PC-9 (cell line): ENCODE measurements at regions not wholly inside any gene's neighbourhood (a gene's known extent, or its start where the extent isn't known, plus 50 kb on each side); places are given as distances from the start of the nearest gene placed in this dataset.

ENCODE experiments used
- BruUV-seq: library from RNA; stranded (reverse); fragments of 400-500 nt; replicated peaks from 2 replicates; lab custom pipeline; 2021; lab: Mats Ljungman, UMichigan
- CTCF ChIA-PET: fragments of 300-600 bp; sonication (Branson Sonifier 250); formaldehyde crosslinking; loops from one replicate; lab custom pipeline; 2022; ENCODE audit warnings: antibody characterized with exemption; lab: Charles Lee
- POLR2A ChIA-PET: fragments of 300-600 bp; sonication (Branson Sonifier 250); formaldehyde crosslinking; loops from one replicate; lab custom pipeline; 2022; ENCODE audit warnings: antibody characterized with exemption; ENCODE audit not compliant: unreplicated experiment; lab: Charles Lee
- DNase-seq, 2 experiments: peaks; one replicate each; pipeline versions ENCODE4 v3.0.0 to v3.0.0-alpha.2; 2015 to 2022; ENCODE audit warnings: mixed read lengths in 1 of 2
- H2AFZ ChIP-seq: fragments of 200-600 bp; sonication (generic); 2 replicates; pipeline ENCODE4 v1.8.1; 2017; ENCODE audit warnings: antibody characterized with exemption
- H3F3A ChIP-seq: fragments of 200-600 bp; sonication (generic); 2 replicates; pipeline ENCODE4 v1.8.1; 2017; ENCODE audit warnings: antibody characterized with exemption, mild to moderate bottlenecking, low read depth; ENCODE audit not compliant: insufficient read depth
- H3K27ac ChIP-seq: fragments of 200-600 bp; sonication (generic); 2 replicates; pipeline ENCODE4 v1.6.1; 2016; ENCODE audit warnings: mixed run types
- H3K27me3 ChIP-seq: fragments of 200-600 bp; sonication (generic); 2 replicates; pipeline ENCODE4 v1.6.1; 2016; ENCODE audit warnings: low read depth, mixed run types; ENCODE audit not compliant: insufficient read depth
- H3K36me3 ChIP-seq: fragments of 200-600 bp; sonication (generic); 2 replicates; pipeline ENCODE4 v1.6.1; 2016; ENCODE audit warnings: low read depth, mixed run types
- H3K4me1 ChIP-seq: fragments of 200-600 bp; sonication (generic); replicated peaks from 2 replicates; pipeline ENCODE4 v1.6.1; 2016; ENCODE audit warnings: mixed run types; ENCODE audit not compliant: insufficient read depth
- H3K4me2 ChIP-seq: fragments of 200-600 bp; sonication (generic); 2 replicates; pipeline ENCODE4 v1.6.1; 2017; ENCODE audit warnings: mixed run types
- H3K4me3 ChIP-seq: fragments of 200-600 bp; sonication (generic); 2 replicates; pipeline ENCODE4 v1.6.1; 2016; ENCODE audit warnings: mixed run types
- H3K79me2 ChIP-seq: fragments of 200-600 bp; sonication (generic); 2 replicates; pipeline ENCODE4 v1.6.1; 2017; ENCODE audit warnings: low read depth, mixed run types
- H3K9me2 ChIP-seq: fragments of 200-600 bp; sonication (generic); 2 replicates; pipeline ENCODE4 v1.8.1; 2017; ENCODE audit warnings: mild to moderate bottlenecking; ENCODE audit not compliant: insufficient read depth
- H3K9me3 ChIP-seq: fragments of 200-600 bp; sonication (generic); 2 replicates; pipeline ENCODE4 v1.8.1; 2016; ENCODE audit warnings: low read depth; ENCODE audit not compliant: insufficient read depth
- H4K20me1 ChIP-seq: fragments of 200-600 bp; sonication (generic); 2 replicates; pipeline ENCODE4 v1.8.1; 2017; ENCODE audit not compliant: insufficient read depth
- CTCF ChIP-seq: fragments of 200-600 bp; sonication (generic); conservative IDR thresholded peaks from 2 replicates; pipeline ENCODE4 v1.6.1; 2017; ENCODE audit warnings: mixed run types, antibody characterized with exemption, mild to moderate bottlenecking, moderate library complexity
- EZH2 ChIP-seq: fragments of 200-600 bp; sonication (generic); IDR thresholded peaks from 2 replicates; pipeline ENCODE4 v1.8.0; 2017; ENCODE audit warnings: antibody characterized with exemption, low read depth
- intact Hi-C: fragments of 100-400 bp; cut with micrococcal nuclease; formaldehyde crosslinking; loops from one replicate; pipeline ENCODE4 v1.10.0; 2022; ENCODE audit not compliant: unreplicated experiment

- Histone ChIP-seq H3K4me2 (no peak overlapping the region), H3K27ac (no peak overlapping the region), H3K4me3 (no peak overlapping the region), H3K79me2 (no peaks in the 10 kb centered on the region), H3K9me3 (no peaks in the 10 kb centered on the region), H3K36me3 (no peaks in the 10 kb centered on the region), H3K27me3 (peaks cover 94% of the 10 kb centered on the region), H4K20me1 (no peaks in the 10 kb centered on the region), H2AFZ (no peak overlapping the region), H3K9me2 (no peaks in the 10 kb centered on the region), H3F3A (no peaks in the 10 kb centered on the region), H3K4me1 (no peaks in the 10 kb centered on the region)
- CTCF ChIA-PET = no interaction called here
- POLR2A ChIA-PET = no interaction called here
- TF ChIP-seq EZH2 (no peak), CTCF (no peak)
- no peak for DNase-seq
- intact Hi-C loops = no loop called here
- BruUV-seq = no TSS peak
These were observed 117.2 kb upstream of the SALL3 start for GRCh38 chr18:78862395-78862794.

DNA sequence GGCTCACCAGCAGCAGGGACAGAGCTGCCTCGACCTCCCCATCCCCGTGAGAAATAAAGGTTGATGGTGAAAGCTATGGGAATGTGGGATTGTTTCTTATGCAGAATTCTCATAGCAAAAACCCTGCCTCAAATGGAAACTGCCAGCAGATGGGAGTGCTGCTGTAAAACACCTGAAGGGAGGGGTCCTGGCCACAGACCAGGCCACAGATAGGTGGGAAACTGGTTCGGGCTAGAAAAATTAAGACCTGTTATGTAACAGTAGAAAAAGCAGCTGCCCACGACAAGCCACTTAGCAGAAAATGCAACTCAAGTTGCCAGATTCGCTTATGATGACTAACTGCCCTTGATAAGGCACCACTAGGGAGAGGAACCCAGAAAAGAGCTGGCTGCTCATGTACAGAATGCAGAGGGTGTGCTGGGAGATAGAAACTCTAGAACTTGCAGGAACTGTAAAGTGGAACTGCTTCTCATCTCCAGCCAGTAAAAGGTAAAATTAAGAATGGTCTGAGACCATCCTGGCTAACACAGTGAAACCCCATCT, 114.5 kb upstream of the SALL3 start:
- Histone ChIP-seq H3K4me3 (no peak overlapping the region), H3F3A (no peaks in the 10 kb centered on the region), H3K27me3 (peaks cover 92% of the 10 kb centered on the region), H3K79me2 (no peaks in the 10 kb centered on the region), H3K4me1 (no peaks in the 10 kb centered on the region), H4K20me1 (no peaks in the 10 kb centered on the region), H3K36me3 (no peaks in the 10 kb centered on the region), H3K9me3 (no peaks in the 10 kb centered on the region), H3K27ac (no peak overlapping the region), H3K9me2 (no peaks in the 10 kb centered on the region), H2AFZ (no peak overlapping the region), H3K4me2 (no peak overlapping the region)
- ChIA-PET CTCF (no interaction called here), POLR2A (no interaction called here)
- no peak for DNase-seq
- intact Hi-C loops = no loop called here
- no TSS peak for BruUV-seq
- TF ChIP-seq EZH2 (no peak), CTCF (no peak)

DNA sequence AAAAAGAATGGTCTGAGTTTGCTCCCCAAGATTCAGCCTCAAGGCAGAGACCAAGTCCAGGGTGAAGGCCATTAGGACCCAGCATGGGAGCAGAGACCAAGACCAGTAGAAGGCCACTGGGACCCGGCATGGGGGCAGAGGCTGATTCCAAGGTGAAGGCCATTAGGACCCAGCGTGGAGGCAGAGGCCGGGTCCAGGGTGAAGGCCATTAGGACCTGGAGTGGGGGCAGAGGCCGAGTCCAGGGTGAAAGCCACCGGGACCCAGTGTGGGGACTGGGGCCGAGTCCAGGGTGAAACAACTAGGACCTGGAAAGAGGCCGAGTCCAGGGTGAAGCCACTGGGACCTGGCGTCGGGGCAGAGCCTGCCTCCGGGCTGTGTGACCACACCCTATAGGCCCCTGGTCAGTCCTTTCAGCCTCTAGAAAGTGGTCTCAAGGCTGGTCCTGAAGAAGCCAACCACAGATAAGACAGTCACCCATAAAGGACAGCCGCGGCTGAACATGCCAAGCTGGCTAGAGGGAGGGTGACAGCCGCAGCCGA, 113.8 kb upstream of the SALL3 start:
- Histone ChIP-seq H3K79me2 (no peaks in the 10 kb centered on the region), H4K20me1 (no peaks in the 10 kb centered on the region), H3F3A (no peaks in the 10 kb centered on the region), H3K4me1 (no peaks in the 10 kb centered on the region), H2AFZ (no peak overlapping the region), H3K9me3 (no peaks in the 10 kb centered on the region), H3K4me3 (no peak overlapping the region), H3K4me2 (no peak overlapping the region), H3K9me2 (no peaks in the 10 kb centered on the region), H3K27ac (no peak overlapping the region), H3K27me3 (peaks cover 92% of the 10 kb centered on the region), H3K36me3 (no peaks in the 10 kb centered on the region)
- TF ChIP-seq CTCF (no peak), EZH2 (no peak)
- POLR2A ChIA-PET = no interaction called here
- no peak for DNase-seq
- no TSS peak for BruUV-seq
- CTCF ChIA-PET = no interaction called here
- intact Hi-C loops = no loop called here
